GM19455 (cell line): ENCODE measurements at regions not wholly inside any gene's neighbourhood (a gene's known extent, or its start where the extent isn't known, plus 50 kb on each side); places are given as distances from the start of the nearest gene placed in this dataset.

ENCODE experiments used
- ATAC-seq: cut with Tn5 transposase; IDR thresholded peaks from one replicate; pipeline ENCODE4 v1.9.1; 2021; ENCODE audit not compliant: unreplicated experiment

DNA sequence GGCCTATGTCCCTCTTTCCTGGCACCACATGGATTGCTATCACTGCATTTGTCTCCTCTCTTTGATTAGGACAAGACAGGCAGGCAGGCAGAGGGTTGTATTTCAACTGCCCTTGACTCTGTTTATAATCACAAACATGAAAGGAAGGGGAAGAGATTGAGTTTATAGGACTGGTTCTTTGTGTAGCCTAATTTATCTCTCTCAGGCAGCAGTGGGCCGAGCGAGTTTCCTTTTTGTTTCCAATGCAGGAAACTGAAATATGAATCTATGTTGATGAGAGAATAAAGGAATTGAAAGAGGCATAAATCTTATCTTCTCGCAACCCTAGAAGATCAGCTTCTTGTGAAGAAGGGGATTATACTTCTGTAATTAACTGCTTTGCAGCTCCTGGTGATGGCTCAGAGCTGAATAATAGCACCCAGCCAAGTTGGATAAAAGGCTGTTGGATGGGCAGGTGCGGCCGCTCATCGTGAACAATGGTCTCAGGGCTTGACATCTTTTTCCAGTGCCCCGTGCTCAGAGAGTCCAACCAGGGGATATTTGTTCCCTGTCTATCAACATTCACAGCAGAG, 80.6 kb upstream of the SYT13 start:
- ATAC-seq, result no peak

DNA sequence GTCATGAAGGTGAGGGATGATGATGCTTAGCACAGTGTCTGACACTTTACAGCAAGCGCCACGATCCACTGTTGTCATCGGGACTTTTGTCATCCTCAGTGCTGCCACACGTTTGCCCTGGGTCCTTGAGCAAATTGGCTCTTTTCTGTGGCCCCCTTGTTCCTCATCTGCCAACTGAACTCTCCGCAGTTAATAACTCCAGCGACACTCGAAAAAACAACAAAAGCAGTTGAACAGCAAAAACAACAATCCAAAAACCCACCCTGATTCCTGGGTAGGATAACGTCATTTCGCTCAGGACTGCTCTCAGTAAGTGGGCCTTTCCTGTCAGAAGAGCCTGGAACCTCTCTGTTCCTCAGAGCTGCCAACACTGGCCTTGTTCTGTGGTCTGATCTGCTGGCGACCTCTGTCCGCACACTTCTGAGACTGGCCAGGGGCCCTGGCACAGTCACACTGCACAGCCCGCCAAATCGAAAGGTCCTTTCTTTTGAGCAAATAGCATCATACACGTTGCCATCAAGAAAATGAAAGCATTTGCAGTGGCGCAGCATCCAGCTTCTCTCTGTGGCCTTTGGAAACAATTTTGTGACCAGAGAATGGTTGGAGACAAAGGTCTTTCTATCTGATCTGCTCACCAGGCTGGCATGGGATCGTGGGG, 79.9 kb upstream of the SYT13 start:
- no peak for ATAC-seq

DNA sequence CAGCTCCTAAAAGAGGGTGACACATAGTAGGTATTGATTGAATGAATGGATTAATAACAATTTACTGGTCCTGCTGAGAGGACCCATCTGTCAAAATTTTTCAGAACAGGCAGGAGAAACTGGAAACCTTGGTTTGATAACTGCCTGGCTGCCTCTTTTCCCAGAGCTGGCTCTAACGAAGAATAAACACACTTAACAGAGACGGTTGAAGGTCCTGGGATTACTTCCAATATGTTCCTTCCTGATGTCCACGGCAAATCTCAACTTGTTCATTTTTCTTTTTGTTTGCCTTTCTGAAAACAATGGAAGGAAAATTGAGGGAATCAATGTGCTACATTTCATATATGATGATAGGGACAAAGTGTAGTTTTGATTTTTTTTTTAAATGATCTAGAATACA, 76.5 kb upstream of the SYT13 start:
- ATAC-seq, result no peak

DNA sequence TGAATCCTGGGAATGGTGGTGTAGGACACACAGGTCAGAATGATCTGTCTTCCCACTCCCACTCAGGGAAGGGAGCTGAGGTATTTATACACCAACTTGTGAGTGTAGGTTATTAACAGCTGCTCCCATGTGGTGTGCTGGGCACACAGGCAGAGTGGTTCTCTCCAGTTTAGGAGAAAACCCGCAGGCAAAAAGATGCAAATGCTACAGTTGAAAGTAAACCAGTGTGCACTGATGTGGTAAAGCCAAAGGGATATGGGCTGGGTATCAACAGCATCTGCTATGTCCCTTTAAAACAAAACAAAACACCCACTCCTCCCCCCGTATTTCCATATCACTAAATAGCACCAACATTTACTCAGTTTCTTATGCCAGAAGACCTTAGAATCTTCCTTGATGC, 75.4 kb upstream of the SYT13 start:
- ATAC-seq, result no peak

DNA sequence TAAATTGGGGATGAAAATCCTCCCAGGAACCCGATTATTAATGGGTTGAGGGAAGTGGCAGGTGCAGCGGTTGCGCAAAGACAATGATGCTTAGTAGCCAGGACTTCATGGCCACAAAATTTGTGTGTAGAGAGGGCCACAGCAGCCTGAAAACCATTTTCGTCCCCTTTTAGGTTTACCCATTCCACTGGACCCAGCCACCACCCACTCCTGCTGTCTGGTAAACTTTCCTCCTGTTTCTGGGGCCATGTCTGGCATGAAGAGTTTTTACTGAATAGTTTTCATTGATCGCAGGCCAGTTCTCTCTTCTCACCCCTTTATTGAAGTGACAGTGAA, 69.5 kb upstream of the SYT13 start:
- ATAC-seq, result no peak

DNA sequence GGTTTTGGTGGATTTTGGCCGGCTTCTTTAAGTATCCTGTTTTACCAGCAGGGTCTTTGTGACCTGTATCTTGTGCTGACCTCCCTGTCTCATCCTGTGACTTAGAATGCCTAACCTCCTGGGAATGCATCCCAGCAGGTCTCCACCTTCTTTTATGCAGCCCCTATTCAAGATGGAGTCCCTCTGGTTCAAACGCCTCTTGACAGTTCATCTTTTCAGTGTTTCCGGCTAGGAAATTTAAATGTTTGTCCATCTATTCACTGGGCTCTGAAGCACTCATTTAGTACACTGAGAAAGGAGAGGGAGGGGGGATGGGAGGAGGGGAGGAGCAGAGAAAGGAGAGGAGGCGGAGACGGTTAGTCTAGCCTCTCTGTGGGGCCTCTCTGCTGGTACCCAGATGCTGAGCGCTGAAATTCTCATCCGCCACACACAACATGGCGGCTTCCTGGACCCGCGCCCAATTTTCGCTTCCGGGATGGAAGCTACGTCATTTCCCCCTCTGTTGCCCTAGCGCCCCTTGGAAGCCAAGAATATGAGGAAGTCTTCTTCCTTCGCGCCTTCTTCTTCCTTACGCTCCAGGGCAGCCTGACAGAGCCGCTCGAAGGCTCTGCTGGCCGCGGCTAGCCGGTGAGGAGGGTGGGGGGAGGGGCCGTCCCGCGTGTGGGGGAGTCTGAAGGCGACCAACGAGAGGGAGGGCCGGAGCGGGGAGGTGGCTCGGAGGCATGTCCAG, 69.0 kb upstream of the SYT13 start:
- no peak for ATAC-seq

DNA sequence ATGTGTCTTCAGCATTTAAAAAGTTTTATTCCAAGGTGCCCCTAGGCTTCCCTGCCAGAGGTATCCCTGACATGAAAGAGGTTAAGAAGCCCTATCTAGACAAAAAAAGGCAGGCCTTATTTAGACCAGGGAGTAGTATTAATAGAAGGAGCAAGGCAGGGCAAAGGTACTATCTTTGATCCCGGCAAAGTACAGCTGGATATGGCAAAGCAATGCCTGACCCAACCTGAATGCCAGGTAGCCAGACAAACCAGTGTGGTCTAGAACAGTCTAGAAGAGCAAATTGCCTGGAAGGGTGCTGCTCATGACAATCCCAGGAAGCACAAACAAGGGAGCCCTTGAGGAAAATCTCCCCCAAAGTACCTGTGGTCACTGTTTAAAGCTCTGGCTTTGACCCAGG, 62.6 kb upstream of the SYT13 start:
- no peak for ATAC-seq

DNA sequence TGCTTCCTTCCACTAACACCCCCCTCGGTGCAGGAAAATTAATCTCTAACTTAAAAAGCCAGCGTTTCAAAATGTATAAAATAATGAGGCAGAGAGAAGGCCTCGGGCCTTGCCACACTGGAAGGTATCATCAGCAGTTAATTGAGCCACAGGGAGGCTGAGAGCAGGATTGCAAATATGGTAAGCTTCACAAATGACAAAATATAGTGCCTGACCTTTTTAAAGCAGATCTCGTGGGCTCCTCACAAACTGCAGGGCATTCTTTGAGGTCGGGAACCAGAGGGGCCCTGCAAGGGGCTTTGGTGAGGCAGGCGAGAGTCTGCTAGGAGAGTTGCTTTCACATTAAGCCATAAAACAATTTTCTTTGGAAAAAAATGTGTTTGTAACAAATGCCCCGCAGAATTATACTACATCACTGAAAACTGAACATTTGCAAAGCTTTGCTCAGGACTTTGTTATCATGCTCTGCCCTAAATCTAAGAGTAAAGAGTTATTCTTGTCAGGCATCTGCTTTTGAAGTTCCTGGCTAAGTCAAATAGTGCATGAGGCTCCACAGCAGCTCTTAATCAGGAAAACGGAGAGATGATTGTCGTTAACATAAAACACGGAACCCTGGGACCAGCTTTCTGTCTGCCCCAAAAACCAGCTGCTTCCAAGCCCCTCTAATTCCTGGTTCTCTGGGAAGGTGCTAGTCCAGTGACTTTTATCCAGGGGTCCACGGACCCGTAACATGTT, 61.4 kb upstream of the SYT13 start:
- ATAC-seq, result no peak

DNA sequence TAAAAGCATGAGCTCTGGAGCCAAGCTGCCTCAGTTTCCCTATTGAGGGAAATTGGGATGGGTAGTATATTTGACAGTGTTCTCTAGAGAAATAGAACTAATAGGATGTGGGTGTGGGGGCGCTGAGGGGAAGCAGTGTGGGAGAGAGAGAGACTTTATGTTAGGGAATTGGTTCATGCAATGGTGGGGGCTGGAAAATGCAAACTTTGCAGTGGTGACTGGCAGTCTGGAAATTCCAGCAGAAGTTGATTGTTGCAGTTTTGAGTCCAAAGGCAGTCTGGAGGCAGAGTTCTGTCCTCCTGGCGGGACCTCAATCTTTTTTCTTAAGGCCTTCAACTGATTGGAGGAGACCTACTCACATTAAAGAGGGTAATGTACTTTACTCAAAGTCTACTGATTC, 59.4 kb upstream of the SYT13 start:
- no peak for ATAC-seq

DNA sequence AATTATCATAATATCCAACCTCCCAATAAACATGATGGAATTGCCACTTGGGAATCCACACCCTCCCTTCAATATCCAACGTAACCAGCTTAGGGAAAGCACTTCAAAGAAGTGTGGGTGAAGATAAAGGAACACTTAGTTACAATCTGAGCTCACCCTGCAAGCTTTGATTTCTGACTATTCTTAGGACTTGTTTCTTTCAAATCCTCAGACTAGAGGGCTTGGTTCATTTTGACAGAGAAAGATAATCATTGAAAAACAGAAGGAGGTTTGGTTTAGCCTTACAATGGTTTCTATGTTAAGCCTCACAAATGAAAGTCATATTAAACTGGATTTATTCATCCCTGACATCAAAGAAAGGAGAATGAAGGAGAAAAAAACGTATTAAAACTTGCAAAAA, 57.9 kb upstream of the SYT13 start:
- no peak for ATAC-seq

DNA sequence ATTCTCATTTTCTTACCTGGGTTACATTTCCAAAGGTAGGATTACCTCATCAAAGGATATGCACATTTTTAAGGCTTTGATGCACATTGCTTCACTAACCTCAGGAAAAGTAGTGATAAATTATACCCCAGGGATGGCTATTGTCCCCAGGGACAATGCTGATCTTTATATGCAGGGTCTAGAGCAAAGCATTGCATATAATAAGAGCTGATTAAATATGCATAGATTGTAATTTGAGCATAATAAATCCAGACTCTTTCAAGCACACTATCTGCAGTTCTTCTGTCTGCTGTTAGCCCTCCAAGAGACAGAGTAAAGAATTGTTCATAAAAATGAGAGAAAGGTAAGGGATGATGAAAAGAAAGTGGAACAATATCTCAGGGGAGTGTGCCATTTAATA, 57.3 kb upstream of the SYT13 start:
- no peak for ATAC-seq

DNA sequence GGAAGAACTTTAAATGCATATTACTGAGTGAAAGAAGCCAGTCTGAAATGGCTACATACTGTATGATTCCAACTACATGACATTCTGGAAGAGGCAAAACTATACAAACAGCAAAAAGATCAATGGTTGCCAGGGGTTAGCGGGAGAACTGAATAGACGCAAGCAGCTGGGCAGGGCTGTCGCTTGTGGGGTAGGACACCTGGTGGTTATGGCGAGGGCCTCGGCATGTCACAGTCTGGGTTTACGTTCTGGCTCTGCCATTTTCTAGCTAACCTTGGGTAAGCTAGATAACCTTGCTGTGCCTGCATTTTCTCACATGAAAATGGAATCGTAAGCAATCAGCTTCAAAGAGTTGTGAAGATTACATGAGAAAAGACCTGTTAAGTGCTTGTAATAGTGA, 55.2 kb upstream of the SYT13 start:
- no peak for ATAC-seq

DNA sequence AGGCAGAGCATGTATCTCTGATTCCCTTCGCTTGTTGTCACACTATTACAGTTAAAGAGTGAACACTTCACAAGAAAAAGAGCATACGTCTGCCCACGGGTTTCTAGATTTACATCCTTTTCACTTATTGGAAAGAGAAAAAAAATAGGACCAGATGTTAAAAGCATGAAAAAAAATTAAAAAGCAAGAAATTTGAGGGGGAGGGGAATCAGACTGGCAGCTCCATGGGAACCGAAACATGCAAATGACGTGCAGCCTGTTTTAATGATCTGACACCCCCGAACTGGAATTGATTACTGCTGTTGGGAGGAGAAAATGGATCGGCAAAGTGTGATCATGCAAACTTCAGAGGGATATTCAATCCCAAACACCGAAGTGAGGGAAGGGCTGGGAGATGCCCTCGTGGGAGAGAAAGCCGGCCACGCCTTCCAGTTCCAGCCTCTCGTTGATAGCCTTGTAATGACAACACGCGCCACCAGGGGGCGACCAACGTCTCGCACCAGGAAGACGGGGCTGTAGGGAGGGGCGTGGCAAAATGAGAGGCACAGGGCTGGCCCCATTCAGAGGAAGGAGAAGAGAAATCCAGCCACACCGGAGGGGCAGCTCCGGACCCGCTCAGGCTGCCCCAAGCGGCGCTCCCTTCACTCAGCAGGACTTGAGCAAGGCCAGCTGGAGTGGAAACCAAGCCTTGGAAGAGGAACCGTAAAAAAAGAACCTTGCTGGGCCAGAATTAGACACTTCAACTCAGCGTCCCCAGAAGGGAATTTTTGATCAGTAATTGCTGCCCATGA, 53.8 kb upstream of the SYT13 start:
- ATAC-seq, result peak; percentile 97

DNA sequence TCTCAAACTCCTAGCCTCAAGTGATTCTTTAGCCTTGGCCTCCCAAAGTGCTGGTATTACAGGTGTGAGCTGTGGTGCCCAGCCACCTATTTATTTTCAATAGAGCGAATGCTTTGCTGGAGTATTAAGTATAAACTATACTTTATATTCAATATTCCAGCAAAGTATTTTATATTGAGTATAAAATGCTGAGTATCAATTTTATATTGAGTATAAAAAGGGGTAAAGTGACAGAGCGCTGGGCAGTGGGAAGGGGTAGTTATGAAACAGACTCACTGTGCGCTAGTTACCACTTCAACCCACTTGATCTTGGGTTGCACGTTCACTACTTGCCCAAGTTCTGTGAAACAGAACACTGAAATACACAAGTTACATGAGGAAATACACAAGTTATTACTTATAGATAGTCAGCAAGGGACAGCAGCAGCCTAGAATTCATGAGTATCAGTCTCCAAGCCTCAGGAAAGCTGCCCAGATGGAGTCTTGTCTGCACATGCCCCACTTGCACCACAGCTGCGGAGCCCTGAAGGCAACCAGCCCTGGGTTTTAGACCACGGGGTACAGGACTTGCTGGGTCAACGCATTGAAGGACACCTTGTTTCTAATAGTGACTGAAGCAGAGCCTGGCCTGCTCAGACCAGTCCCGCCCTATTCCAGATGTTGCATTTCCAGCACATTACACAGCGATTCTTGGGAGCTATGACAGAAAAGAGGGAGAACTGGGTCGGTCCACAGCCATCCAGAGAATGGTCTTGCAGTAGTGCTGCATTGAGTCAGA, 51.6 kb upstream of the SYT13 start:
- ATAC-seq, result no peak

DNA sequence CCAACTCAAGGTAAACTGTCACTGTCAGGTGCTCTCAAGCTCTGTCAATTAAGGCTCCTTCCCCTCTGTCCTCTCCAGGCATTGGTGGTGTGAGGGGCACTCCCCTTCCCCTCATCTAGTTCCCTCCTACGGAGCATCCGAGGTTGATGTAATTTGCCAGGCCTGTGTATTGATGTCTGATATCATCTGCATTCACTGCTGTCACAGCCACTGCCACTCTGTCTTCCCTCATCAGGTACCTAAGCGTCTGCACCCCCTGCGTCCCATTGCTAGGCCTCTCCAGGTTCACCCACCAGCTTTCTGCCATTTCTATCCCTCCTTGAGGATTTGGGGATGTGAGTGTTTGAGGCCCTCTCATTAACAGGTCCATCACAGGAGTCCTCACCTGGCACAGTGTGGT, 50.0 kb upstream of the SYT13 start:
- no peak for ATAC-seq
